ENCODE measurements at regions not wholly inside any gene's neighbourhood (a gene's known extent, or its start where the extent isn't known, plus 50 kb on each side); places are given as distances from the start of the nearest gene placed in this dataset.

DNA sequence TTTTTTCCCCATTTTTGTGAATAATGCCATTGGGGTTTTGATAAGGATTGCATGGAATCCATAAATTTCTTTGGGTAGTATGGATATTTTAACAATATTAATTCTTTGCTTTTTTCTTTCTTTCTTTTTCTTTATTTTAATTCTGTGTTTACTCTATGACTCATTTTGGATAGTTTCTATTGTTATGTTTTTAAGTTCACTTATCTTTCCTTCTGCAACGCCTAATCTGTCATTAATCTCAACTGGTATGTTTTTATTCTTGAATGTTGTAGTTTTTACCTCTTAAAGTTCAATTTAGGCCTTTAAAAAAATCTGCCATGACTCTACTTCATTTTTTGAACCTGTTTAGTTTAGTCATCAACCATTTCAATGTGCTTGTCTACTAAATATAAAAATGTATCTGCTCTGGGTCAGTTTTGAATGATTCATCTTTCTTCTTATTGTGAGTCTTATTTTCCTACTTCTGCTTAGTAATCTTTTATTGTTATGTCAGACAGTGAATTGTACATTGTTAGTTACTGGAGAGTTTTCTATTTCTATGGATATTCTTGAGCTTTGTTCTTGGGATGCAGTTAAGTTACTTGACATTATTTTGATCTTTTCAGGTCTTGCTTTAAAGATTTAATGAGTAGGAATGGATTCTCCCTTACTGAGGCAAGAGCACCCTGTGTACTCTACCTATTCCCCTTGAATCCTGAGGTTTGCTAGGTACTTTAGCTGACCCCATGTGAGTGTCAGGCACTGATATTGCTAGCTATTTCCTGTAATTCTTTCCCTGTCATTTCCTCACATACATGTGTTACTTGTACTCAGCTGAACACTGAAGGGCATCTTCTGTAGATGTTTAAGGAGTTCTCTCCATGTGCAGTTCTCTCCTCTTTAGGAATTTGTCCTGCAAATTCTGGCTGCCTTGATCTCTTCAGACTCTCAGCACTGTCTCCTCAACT lies 104.2 kb downstream of the TFAP2B start:
- TF ChIP-seq, protein P1, sequence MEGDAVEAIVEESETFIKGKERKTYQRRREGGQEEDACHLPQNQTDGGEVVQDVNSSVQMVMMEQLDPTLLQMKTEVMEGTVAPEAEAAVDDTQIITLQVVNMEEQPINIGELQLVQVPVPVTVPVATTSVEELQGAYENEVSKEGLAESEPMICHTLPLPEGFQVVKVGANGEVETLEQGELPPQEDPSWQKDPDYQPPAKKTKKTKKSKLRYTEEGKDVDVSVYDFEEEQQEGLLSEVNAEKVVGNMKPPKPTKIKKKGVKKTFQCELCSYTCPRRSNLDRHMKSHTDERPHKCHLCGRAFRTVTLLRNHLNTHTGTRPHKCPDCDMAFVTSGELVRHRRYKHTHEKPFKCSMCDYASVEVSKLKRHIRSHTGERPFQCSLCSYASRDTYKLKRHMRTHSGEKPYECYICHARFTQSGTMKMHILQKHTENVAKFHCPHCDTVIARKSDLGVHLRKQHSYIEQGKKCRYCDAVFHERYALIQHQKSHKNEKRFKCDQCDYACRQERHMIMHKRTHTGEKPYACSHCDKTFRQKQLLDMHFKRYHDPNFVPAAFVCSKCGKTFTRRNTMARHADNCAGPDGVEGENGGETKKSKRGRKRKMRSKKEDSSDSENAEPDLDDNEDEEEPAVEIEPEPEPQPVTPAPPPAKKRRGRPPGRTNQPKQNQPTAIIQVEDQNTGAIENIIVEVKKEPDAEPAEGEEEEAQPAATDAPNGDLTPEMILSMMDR (conservative IDR thresholded peaks at IDR 0.05): no peak
- no peak for TF ChIP-seq EZH2 (IDR thresholded peaks at IDR 0.05; ENCODE audit: low read depth)
